GM12864 (cell line): ENCODE measurements at regions not wholly inside any gene's neighbourhood (a gene's known extent, or its start where the extent isn't known, plus 50 kb on each side); places are given as distances from the start of the nearest gene placed in this dataset.
"Not testable (repeated sequence)": the region's sequence is repeated elsewhere in the genome, so short reads cannot be mapped to it uniquely, and the experiment has no call there.

Experiments
- DNase-seq: peaks from one replicate; pipeline ENCODE4 v3.0.0-alpha.2; 2011; ENCODE audit warnings: low read depth
- H3K4me3 ChIP-seq: 2 replicates; pipeline ENCODE4 v1.5.1; 2011; ENCODE audit warnings: mild to moderate bottlenecking, low read depth, low read length, control low read depth
- TF ChIP-seq, protein P1 (sequence below): IDR thresholded peaks from 2 replicates; pipeline ENCODE4 v1.5.1; 2011; ENCODE audit warnings: low read depth, mild to moderate bottlenecking, moderate library complexity, low read length, control low read depth, inconsistent platforms; ENCODE audit errors: missing control alignments

GRCh38 chr2:116269040-116269439, 1545.5 kb upstream of the DDX18 start:
- no peak overlapping the region for H3K4me3 ChIP-seq
- DNase-seq, result no peak
- TF ChIP-seq, protein P1, sequence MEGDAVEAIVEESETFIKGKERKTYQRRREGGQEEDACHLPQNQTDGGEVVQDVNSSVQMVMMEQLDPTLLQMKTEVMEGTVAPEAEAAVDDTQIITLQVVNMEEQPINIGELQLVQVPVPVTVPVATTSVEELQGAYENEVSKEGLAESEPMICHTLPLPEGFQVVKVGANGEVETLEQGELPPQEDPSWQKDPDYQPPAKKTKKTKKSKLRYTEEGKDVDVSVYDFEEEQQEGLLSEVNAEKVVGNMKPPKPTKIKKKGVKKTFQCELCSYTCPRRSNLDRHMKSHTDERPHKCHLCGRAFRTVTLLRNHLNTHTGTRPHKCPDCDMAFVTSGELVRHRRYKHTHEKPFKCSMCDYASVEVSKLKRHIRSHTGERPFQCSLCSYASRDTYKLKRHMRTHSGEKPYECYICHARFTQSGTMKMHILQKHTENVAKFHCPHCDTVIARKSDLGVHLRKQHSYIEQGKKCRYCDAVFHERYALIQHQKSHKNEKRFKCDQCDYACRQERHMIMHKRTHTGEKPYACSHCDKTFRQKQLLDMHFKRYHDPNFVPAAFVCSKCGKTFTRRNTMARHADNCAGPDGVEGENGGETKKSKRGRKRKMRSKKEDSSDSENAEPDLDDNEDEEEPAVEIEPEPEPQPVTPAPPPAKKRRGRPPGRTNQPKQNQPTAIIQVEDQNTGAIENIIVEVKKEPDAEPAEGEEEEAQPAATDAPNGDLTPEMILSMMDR, result no peak

GRCh38 chr2:116304328-116304727, 1510.2 kb upstream of the DDX18 start:
- no peak for DNase-seq
- TF ChIP-seq, protein P1, result no peak

GRCh38 chr2:116317111-116317510, 1497.4 kb upstream of the DDX18 start:
- H3K4me3 ChIP-seq, result no peak overlapping the region
- no peak for DNase-seq
- TF ChIP-seq, protein P1, result no peak

More at GRCh38 chr2:116304328-116304727, 1510.2 kb upstream of the DDX18 start:
- no peak overlapping the region for H3K4me3 ChIP-seq

DNA sequence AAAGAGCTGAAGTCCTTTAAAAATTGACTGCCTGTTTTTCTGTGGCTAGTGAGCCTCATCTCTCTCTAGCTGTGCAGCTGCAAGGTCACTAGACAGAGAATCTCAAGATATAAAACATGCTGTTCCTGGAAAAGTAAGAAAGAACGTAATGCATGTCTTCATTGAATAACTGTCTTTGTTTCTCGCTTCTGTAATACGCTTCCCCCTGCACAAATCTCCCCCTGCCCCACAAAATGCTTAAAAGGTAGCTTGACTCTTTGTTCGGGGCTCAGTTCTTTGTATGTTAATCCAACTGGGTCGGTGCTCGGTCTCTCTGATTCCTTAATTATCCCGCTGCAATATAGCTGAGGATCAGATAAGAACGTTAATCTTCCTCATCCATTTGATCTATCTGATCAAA, 1495.9 kb upstream of the DDX18 start:
- not testable (repeated sequence) for DNase-seq, H3K4me3 ChIP-seq

DNA sequence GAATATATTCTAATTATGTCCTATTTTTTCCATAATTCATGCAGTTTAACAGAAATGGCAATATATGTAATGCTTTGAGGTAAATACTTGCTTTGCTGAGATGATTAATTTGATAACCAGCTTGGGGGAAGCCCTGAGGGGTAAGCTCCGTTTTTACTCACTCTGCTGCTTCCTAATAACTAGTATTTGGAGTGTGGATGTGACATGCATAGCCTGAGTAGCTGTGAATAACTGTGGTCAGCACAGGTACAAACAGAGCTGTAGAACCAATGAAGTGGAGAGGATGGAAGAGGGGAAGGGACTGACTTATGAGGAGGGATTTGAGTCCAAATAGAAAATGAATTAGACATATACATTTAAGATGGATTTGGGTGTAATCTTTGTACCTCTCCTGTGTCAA, 1495.5 kb upstream of the DDX18 start:
- H3K4me3 ChIP-seq, result no peak overlapping the region
- TF ChIP-seq, protein P1, result no peak
- DNase-seq, result no peak

DNA sequence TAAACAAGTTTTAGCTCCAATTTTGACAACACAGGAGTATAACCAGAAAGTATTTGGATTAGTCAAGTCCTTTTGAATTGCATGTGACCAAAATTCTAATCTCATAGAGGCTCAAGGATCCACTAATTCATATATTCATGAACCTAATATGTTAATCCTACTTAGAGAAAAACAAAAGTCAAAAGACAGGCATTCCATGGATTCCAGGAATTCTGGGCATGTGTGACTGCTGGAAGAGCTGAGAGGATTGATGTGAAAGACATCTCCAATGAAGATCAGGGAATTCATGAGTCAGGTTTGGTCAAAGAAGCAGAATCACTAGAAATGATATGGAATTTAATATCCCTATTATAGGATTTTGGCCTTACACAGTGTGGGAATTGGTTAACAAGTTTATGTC, 1494.6 kb upstream of the DDX18 start:
- TF ChIP-seq, protein P1, result no peak
- no peak for DNase-seq
- no peak overlapping the region for H3K4me3 ChIP-seq

DNA sequence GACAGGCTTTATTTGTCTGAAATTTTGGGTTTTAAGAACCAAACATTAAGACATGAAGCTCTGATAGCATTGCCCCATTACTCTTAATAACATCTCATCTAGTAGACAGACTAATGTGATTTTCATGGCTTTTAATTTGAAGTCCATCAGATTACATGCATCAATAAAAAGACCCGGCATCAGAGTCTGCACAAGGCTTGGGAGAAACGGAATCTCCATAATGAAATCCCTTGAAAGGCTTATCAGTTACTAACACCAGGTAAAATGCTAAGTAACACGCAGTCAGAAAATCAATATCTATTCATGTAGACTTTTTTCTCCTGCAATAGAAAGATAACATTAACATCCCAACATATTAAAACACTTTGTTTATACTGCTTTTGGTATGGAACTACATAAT, 1485.2 kb upstream of the DDX18 start:
- no peak for DNase-seq
- TF ChIP-seq, protein P1, result no peak
- H3K4me3 ChIP-seq, result no peak overlapping the region

DNA sequence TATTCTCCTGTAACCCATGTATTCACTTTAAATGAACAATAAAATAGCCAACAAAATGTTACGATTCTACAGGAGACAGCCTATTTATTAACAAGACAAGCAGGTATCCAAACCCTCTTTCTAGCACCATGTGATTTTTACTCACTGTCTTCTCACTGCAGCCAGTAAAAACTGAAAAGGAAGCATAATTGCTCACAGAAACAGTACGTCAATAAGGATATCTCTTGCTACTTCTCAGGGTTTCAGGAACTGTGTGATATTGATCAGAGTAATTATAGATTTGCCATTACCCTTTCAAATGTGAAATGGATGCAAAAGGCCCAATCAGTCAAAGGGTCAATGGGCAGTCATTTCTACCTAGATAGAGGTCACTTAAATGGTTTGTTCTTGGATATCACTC, 1473.8 kb upstream of the DDX18 start:
- no peak overlapping the region for H3K4me3 ChIP-seq
- TF ChIP-seq, protein P1, result no peak
- no peak for DNase-seq
